CD4-positive, alpha-beta T cell (primary cell): ENCODE measurements at regions not wholly inside any gene's neighbourhood (a gene's known extent, or its start where the extent isn't known, plus 50 kb on each side); places are given as distances from the start of the nearest gene placed in this dataset.

ENCODE experiments used
- ATAC-seq: fragments of 200-7000 bp; cut with Tn5 transposase; one replicate; pipeline ENCODE4 v1.10.0; 2022; ENCODE audit warnings: mild to moderate bottlenecking; ENCODE audit not compliant: poor library complexity
- CTCF ChIA-PET: fragments of 350-600 bp; sonication (Branson Sonifier 250); formaldehyde crosslinking; loops from one replicate; lab custom pipeline; 2021; ENCODE audit warnings: antibody characterized with exemption, inconsistent platforms; lab: Charles Lee
- POLR2A ChIA-PET: fragments of 350-600 bp; sonication (Branson Sonifier 250); formaldehyde crosslinking; loops from one replicate; lab custom pipeline; 2021; ENCODE audit warnings: antibody characterized with exemption, inconsistent platforms; lab: Charles Lee
- DNase-seq, 14 experiments: peaks; one replicate each; pipeline ENCODE4 v3.0.0-alpha.2; 2013 to 2020; ENCODE audit warnings: mixed read lengths in 2 of 14
- H3K27ac ChIP-seq, 2 donors: one replicate each; pipeline versions ENCODE4 v1.5.1 to v1.7.0; 2013; ENCODE audit warnings: low read length in 2 of 2, low read depth in 1 of 2, mild to moderate bottlenecking in 1 of 2
- H3K27me3 ChIP-seq, 2 experiments: 1 replicate in 1 of 2; 2 replicates in 1 of 2; pipeline versions ENCODE4 v1.6.1 to v1.7.0; 2013; ENCODE audit warnings: low read length in 2 of 2, control low read depth in 1 of 2, mild to moderate bottlenecking in 1 of 2, moderate library complexity in 1 of 2; ENCODE audit not compliant: insufficient read depth in 2 of 2, control insufficient read depth in 1 of 2
- H3K36me3 ChIP-seq: one replicate; pipeline ENCODE4 v1.6.1; 2013; ENCODE audit warnings: low read length, control low read depth; ENCODE audit not compliant: insufficient read depth
- H3K4me1 ChIP-seq: one replicate; pipeline ENCODE4 v1.6.1; 2013; ENCODE audit warnings: low read length, control low read depth; ENCODE audit not compliant: insufficient read depth
- H3K4me3 ChIP-seq: one replicate; pipeline ENCODE4 v1.5.1; 2013; ENCODE audit warnings: mild to moderate bottlenecking, low read length, moderate library complexity
- H3K9me3 ChIP-seq, 2 experiments: 1 replicate in 1 of 2; 2 replicates in 1 of 2; pipeline versions ENCODE4 v1.6.1 to v1.7.0; 2013; ENCODE audit warnings: low read length in 2 of 2, mild to moderate bottlenecking in 2 of 2, control low read depth in 1 of 2, moderate library complexity in 1 of 2; ENCODE audit not compliant: control insufficient read depth in 1 of 2, insufficient read depth in 1 of 2
- H3K27ac Mint-ChIP-seq: one replicate; pipeline ENCODE4 v1.8.0; 2020; ENCODE audit warnings: mixed read lengths
- H3K27me3 Mint-ChIP-seq: one replicate; pipeline ENCODE4 v1.8.0; 2021; ENCODE audit warnings: mixed read lengths
- H3K36me3 Mint-ChIP-seq: one replicate; pipeline ENCODE4 v1.8.0; 2021; ENCODE audit warnings: low read depth, mixed read lengths
- H3K4me1 Mint-ChIP-seq: one replicate; pipeline ENCODE4 v1.8.0; 2021; ENCODE audit warnings: low read depth, mixed read lengths
- H3K4me3 Mint-ChIP-seq: one replicate; pipeline ENCODE4 v1.8.0; 2020; ENCODE audit warnings: mild to moderate bottlenecking, mixed read lengths
- H3K9me3 Mint-ChIP-seq: one replicate; pipeline ENCODE4 v1.8.0; 2020; ENCODE audit warnings: mixed read lengths
- CTCF ChIP-seq: fragments of 200-600 bp; IDR thresholded peaks from one replicate; pipeline ENCODE4 v1.8.0; 2022; ENCODE audit warnings: antibody characterized with exemption, mild to moderate bottlenecking
- intact Hi-C, 2 experiments: fragments of 100-400 bp; cut with DNase I in 1 of 2; cut with micrococcal nuclease in 1 of 2; formaldehyde crosslinking; loops; one replicate each; pipeline versions ENCODE4 v1.15.1 to v1.9.0; 2023 to 2025; cut with DNase I, micrococcal nuclease

DNA sequence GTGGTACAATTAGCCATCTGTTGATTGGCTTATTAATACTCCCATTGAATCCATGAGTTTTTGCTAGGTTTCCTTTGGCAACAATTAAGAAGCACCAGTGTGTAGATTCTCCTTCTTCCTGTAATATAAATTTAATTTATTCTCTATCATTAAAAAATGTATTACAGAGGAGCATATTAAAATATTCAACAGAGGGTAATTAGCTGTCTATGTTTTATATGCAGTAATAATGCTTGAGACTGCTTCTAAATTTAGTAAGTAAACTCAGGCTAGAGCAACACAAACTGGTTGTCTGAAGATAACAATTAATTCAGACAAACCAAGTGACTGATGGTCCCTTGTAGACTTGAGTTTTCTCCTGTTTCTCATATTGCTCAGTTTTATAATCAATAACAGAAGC, 192.4 kb downstream of the FAT4 start:
- ATAC-seq = no peak

GRCh38 chr4:125511715-125512114, 197.0 kb downstream of the FAT4 start:
- ChIA-PET POLR2A (no interaction called here), CTCF (no interaction called here)
- Histone ChIP-seq H3K4me1 (no peaks in the 10 kb centered on the region), H3K4me3 (no peak overlapping the region), H3K27me3 (no peaks in the 10 kb centered on the region), H3K27ac (no peak overlapping the region), H3K36me3 (no peaks in the 10 kb centered on the region), H3K9me3 (no peaks in the 10 kb centered on the region)
- Mint-ChIP-seq H3K9me3 (peaks cover 2% of the 10 kb centered on the region), H3K4me3 (no peak overlapping the region), H3K27ac (no peak overlapping the region), H3K36me3 (no peaks in the 10 kb centered on the region), H3K27me3 (no peaks in the 10 kb centered on the region), H3K4me1 (no peaks in the 10 kb centered on the region)
- no peak for TF ChIP-seq CTCF
- DNase-seq (no peak), ATAC-seq (no peak)
- intact Hi-C loops = no loop called here

More for the DNA sequence above, 192.4 kb downstream of the FAT4 start:
- no peak overlapping the region for H3K4me3 Mint-ChIP-seq
- H3K4me1 Mint-ChIP-seq = no peaks in the 10 kb centered on the region
- no peak for TF ChIP-seq CTCF
- no peaks in the 10 kb centered on the region for H3K27me3 ChIP-seq
- DNase-seq = no peak
- no peak overlapping the region for H3K27ac ChIP-seq
- H3K27ac Mint-ChIP-seq = no peak overlapping the region
- no peaks in the 10 kb centered on the region for H3K36me3 Mint-ChIP-seq
- CTCF ChIA-PET = no interaction called here
- no peaks in the 10 kb centered on the region for H3K9me3 ChIP-seq
- POLR2A ChIA-PET = no interaction called here
- peaks cover 2% of the 10 kb centered on the region for H3K9me3 Mint-ChIP-seq
- H3K4me1 ChIP-seq = no peaks in the 10 kb centered on the region
- no peak overlapping the region for H3K4me3 ChIP-seq
- H3K27me3 Mint-ChIP-seq = no peaks in the 10 kb centered on the region
- H3K36me3 ChIP-seq = no peaks in the 10 kb centered on the region
- intact Hi-C loops = no loop called here

DNA sequence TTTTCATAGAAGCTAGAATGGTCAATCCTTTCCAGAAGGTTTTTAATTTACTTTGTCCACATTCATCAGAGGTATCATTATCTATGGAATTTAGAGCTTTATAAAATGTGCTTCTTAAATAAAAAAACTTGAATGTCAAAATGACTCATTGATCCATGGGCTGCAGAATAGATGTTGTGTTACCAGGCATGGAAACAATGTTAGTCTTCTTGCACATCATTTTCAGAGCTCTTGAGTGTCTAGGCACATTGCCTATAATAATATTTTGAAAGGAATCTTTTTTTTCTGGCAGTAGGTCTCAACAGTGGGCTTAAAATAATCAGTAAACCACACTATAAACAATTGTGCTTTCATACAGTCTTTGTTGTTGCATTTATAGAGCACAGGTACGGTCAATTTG, 200.3 kb downstream of the FAT4 start:
- CTCF ChIA-PET = no interaction called here
- DNase-seq (no peak), ATAC-seq (no peak)
- no peaks in the 10 kb centered on the region for H3K4me1 Mint-ChIP-seq
- Histone ChIP-seq H3K9me3 (no peaks in the 10 kb centered on the region), H3K27ac (no peak overlapping the region), H3K36me3 (no peaks in the 10 kb centered on the region), H3K4me3 (no peak overlapping the region), H3K27me3 (no peaks in the 10 kb centered on the region), H3K4me1 (no peaks in the 10 kb centered on the region)
- H3K4me3 Mint-ChIP-seq = no peak overlapping the region
- no peak overlapping the region for H3K27ac Mint-ChIP-seq
- no peak for TF ChIP-seq CTCF
- H3K9me3 Mint-ChIP-seq = peaks cover 4% of the 10 kb centered on the region
- no peaks in the 10 kb centered on the region for H3K27me3 Mint-ChIP-seq
- POLR2A ChIA-PET = no interaction called here
- H3K36me3 Mint-ChIP-seq = no peaks in the 10 kb centered on the region
- intact Hi-C loops = no loop called here
